ENCODE measurements at regions not wholly inside any gene's neighbourhood (a gene's known extent, or its start where the extent isn't known, plus 50 kb on each side); places are given as distances from the start of the nearest gene placed in this dataset.

GRCh38 chr21:27725916-27726315 lies 759.0 kb upstream of the ADAMTS5 start:
- no peak for DNase-seq

- DNase-seq = no peak
Observed at GRCh38 chr21:27722095-27722494, 755.2 kb upstream of the ADAMTS5 start.

GRCh38 chr21:27721675-27722074 lies 754.8 kb upstream of the ADAMTS5 start:
- no peak for DNase-seq

GRCh38 chr21:27719226-27719625 lies 752.3 kb upstream of the ADAMTS5 start:
- DNase-seq = no peak

GRCh38 chr21:27715131-27715530 lies 748.2 kb upstream of the ADAMTS5 start:
- DNase-seq = no peak

- DNase-seq = no peak
Observed at GRCh38 chr21:27713154-27714109, 746.5 kb upstream of the ADAMTS5 start.

- no peak for DNase-seq
Observed at GRCh38 chr21:27704567-27705166, 737.8 kb upstream of the ADAMTS5 start.

GRCh38 chr21:27703791-27704190 lies 736.9 kb upstream of the ADAMTS5 start:
- DNase-seq = no peak

- DNase-seq = peak in 3 of 5 donors; percentile 10 to 44 (median 29)
Observed at GRCh38 chr21:27700974-27701614, 734.2 kb upstream of the ADAMTS5 start.

- no peak for DNase-seq
Observed at GRCh38 chr21:27695246-27695645, 728.4 kb upstream of the ADAMTS5 start.

- DNase-seq = no peak
Observed at GRCh38 chr21:27694667-27695066, 727.8 kb upstream of the ADAMTS5 start.

GRCh38 chr21:27693376-27693775 lies 726.5 kb upstream of the ADAMTS5 start:
- no peak for DNase-seq

GRCh38 chr21:27691516-27691915 lies 724.6 kb upstream of the ADAMTS5 start:
- DNase-seq = no peak

GRCh38 chr21:27691006-27691405 lies 724.1 kb upstream of the ADAMTS5 start:
- DNase-seq = no peak

- DNase-seq = no peak
Observed at GRCh38 chr21:27690426-27690825, 723.5 kb upstream of the ADAMTS5 start.

GRCh38 chr21:27688773-27689172 lies 721.9 kb upstream of the ADAMTS5 start:
- no peak for DNase-seq

- no peak for DNase-seq
Observed at GRCh38 chr21:27683292-27683691, 716.4 kb upstream of the ADAMTS5 start.

GRCh38 chr21:27681841-27682240 lies 715.0 kb upstream of the ADAMTS5 start:
- no peak for DNase-seq

- no peak for DNase-seq
Observed at GRCh38 chr21:27681038-27681437, 714.1 kb upstream of the ADAMTS5 start.

GRCh38 chr21:27680181-27680580 lies 713.3 kb upstream of the ADAMTS5 start:
- no peak for DNase-seq

- DNase-seq = no peak
Observed at GRCh38 chr21:27678511-27678910, 711.6 kb upstream of the ADAMTS5 start.

GRCh38 chr21:27677546-27677945 lies 710.7 kb upstream of the ADAMTS5 start:
- DNase-seq = no peak

- DNase-seq = no peak
Observed at GRCh38 chr21:27675306-27675705, 708.4 kb upstream of the ADAMTS5 start.

Measured in T-helper 1 cell (primary cell).